HAP-1 (cell line): ENCODE measurements at regions not wholly inside any gene's neighbourhood (a gene's known extent, or its start where the extent isn't known, plus 50 kb on each side); places are given as distances from the start of the nearest gene placed in this dataset.
"Not testable (repeated sequence)": the region's sequence is repeated elsewhere in the genome, so short reads cannot be mapped to it uniquely, and the experiment has no call there.

Source experiments
- DNase-seq, 2 experiments: peaks; one replicate each; pipeline ENCODE4 v3.0.0-alpha.2; 2016 to 2020; ENCODE audit warnings: low spot score in 2 of 2
- H3K27me3 ChIP-seq: fragments of 250-450 bp; sonication (Bioruptor Pico); 2 replicates; pipeline ENCODE4 v1.5.1; 2020; ENCODE audit warnings: low read depth, mild to moderate bottlenecking, moderate library complexity
- H3K36me3 ChIP-seq: fragments of 250-450 bp; sonication (Bioruptor Pico); replicated peaks from 2 replicates; pipeline ENCODE4 v1.5.1; 2020; ENCODE audit warnings: mild to moderate bottlenecking
- H3K4me1 ChIP-seq: fragments of 250-450 bp; sonication (Bioruptor Pico); 2 replicates; pipeline ENCODE4 v1.5.1; 2020; ENCODE audit warnings: mild to moderate bottlenecking
- H3K4me3 ChIP-seq: fragments of 250-450 bp; sonication (Bioruptor Pico); 2 replicates; pipeline ENCODE4 v1.5.1; 2020; ENCODE audit warnings: mild to moderate bottlenecking, moderate library complexity
- H3K9me3 ChIP-seq: fragments of 250-450 bp; sonication (Bioruptor Pico); 2 replicates; pipeline ENCODE4 v1.5.1; 2020; ENCODE audit warnings: mild to moderate bottlenecking, moderate library complexity
- in situ Hi-C: fragments of 300-500 bp; cut with MboI; formaldehyde crosslinking; loops from 3 replicates; pipeline ENCODE4 v1.14.3; 2020; ENCODE audit warnings: low sequenced_read_pairs, inconsistent platforms, mixed read lengths

- DNase-seq: peak; percentile 53 to 77
- H3K27me3 ChIP-seq: peaks cover 5% of the 10 kb centered on the region; the same call in 1 of the 2 replicates
- no peaks in the 10 kb centered on the region for H3K4me1 ChIP-seq
- in situ Hi-C loops: no loop called here
- no peaks in the 10 kb centered on the region for H3K9me3 ChIP-seq
- H3K36me3 ChIP-seq: no peaks in the 10 kb centered on the region
- no peak overlapping the region for H3K4me3 ChIP-seq
Observed at GRCh38 chr10:128178302-128178958, 52.2 kb upstream of the MKI67 start.

GRCh38 chr10:128180843-128181242, 54.6 kb upstream of the MKI67 start:
- DNase-seq: no peak
- Histone ChIP-seq H3K4me1 (no peaks in the 10 kb centered on the region), H3K36me3 (no peaks in the 10 kb centered on the region), H3K27me3 (peaks cover 5% of the 10 kb centered on the region; the same call in 1 of the 2 replicates), H3K4me3 (no peak overlapping the region), H3K9me3 (no peaks in the 10 kb centered on the region)
- in situ Hi-C loops: no loop called here

GRCh38 chr10:128185627-128186026, 59.4 kb upstream of the MKI67 start:
- H3K4me3 ChIP-seq: no peak overlapping the region

GRCh38 chr10:128186959-128187787, 61.0 kb upstream of the MKI67 start:
- no peaks in the 10 kb centered on the region for H3K4me1 ChIP-seq

More at GRCh38 chr10:128185627-128186026, 59.4 kb upstream of the MKI67 start:
- Histone ChIP-seq H3K27me3 (no peaks in the 10 kb centered on the region; the same call in none of the 2 replicates), H3K4me1 (no peaks in the 10 kb centered on the region), H3K36me3 (no peaks in the 10 kb centered on the region), H3K9me3 (no peaks in the 10 kb centered on the region)
- in situ Hi-C loops: no loop called here
- DNase-seq: no peak

GRCh38 chr10:128187788-128188185, 61.6 kb upstream of the MKI67 start:
- H3K4me1 ChIP-seq: no peaks in the 10 kb centered on the region
- no peaks in the 10 kb centered on the region for H3K36me3 ChIP-seq
- no peak overlapping the region for H3K4me3 ChIP-seq
- no peaks in the 10 kb centered on the region; the same call in 1 of the 2 replicates for H3K27me3 ChIP-seq
- DNase-seq: no peak
- H3K9me3 ChIP-seq: no peaks in the 10 kb centered on the region
- in situ Hi-C loops: no loop called here

More at GRCh38 chr10:128186959-128187787, 61.0 kb upstream of the MKI67 start:
- Histone ChIP-seq H3K4me3 (no peak overlapping the region), H3K36me3 (no peaks in the 10 kb centered on the region), H3K27me3 (no peaks in the 10 kb centered on the region; the same call in 1 of the 2 replicates), H3K9me3 (no peaks in the 10 kb centered on the region)
- DNase-seq: no peak
- in situ Hi-C loops: no loop called here

- no peak for DNase-seq
- no peaks in the 10 kb centered on the region; the same call in 1 of the 2 replicates for H3K27me3 ChIP-seq
- no peaks in the 10 kb centered on the region for H3K9me3 ChIP-seq
- no peaks in the 10 kb centered on the region for H3K4me1 ChIP-seq
- in situ Hi-C loops: no loop called here
- no peak overlapping the region for H3K4me3 ChIP-seq
- no peaks in the 10 kb centered on the region for H3K36me3 ChIP-seq
Observed at GRCh38 chr10:128189176-128189575, 63.0 kb upstream of the MKI67 start.

- no peaks in the 10 kb centered on the region for H3K4me1 ChIP-seq
- no peaks in the 10 kb centered on the region; the same call in none of the 2 replicates for H3K27me3 ChIP-seq
- no peak overlapping the region for H3K4me3 ChIP-seq
- H3K9me3 ChIP-seq: no peaks in the 10 kb centered on the region
- no peak for DNase-seq
- in situ Hi-C loops: no loop called here
- no peaks in the 10 kb centered on the region for H3K36me3 ChIP-seq
Observed at GRCh38 chr10:128191847-128192246, 65.6 kb upstream of the MKI67 start.

- in situ Hi-C loops, H3K27me3 ChIP-seq, H3K36me3 ChIP-seq, H3K4me3 ChIP-seq, H3K4me1 ChIP-seq: not testable (repeated sequence)
- peaks cover 13% of the 10 kb centered on the region for H3K9me3 ChIP-seq
- peak in 1 of 2 experiments; percentile 32 for DNase-seq
Observed at GRCh38 chr10:128201826-128202225, 75.6 kb upstream of the MKI67 start.

- in situ Hi-C loops: no loop called here
- DNase-seq: no peak
Observed at GRCh38 chr10:128203028-128203427, 76.8 kb upstream of the MKI67 start.

GRCh38 chr10:128205591-128205990, 79.4 kb upstream of the MKI67 start:
- H3K36me3 ChIP-seq, DNase-seq, H3K4me3 ChIP-seq, H3K27me3 ChIP-seq, H3K4me1 ChIP-seq, in situ Hi-C loops: not testable (repeated sequence)
- H3K9me3 ChIP-seq: peaks cover 13% of the 10 kb centered on the region

More at GRCh38 chr10:128203028-128203427, 76.8 kb upstream of the MKI67 start:
- Histone ChIP-seq H3K9me3 (peaks cover 13% of the 10 kb centered on the region), H3K27me3 (no peaks in the 10 kb centered on the region), H3K36me3 (no peaks in the 10 kb centered on the region), H3K4me1 (no peaks in the 10 kb centered on the region), H3K4me3 (no peak overlapping the region)

GRCh38 chr10:128206676-128207075, 80.5 kb upstream of the MKI67 start:
- H3K9me3 ChIP-seq: peaks cover 10% of the 10 kb centered on the region
- no peaks in the 10 kb centered on the region for H3K27me3 ChIP-seq
- no peaks in the 10 kb centered on the region for H3K4me1 ChIP-seq
- DNase-seq: no peak
- no peaks in the 10 kb centered on the region for H3K36me3 ChIP-seq
- no peak overlapping the region for H3K4me3 ChIP-seq
- in situ Hi-C loops: no loop called here

GRCh38 chr10:128209862-128210214, 83.6 kb upstream of the MKI67 start:
- in situ Hi-C loops: no loop called here
- H3K27me3 ChIP-seq: no peaks in the 10 kb centered on the region
- no peak for DNase-seq
- no peaks in the 10 kb centered on the region for H3K4me1 ChIP-seq
- peak overlapping the region; percentile 47; the same call in 1 of the 2 replicates for H3K4me3 ChIP-seq
- no peaks in the 10 kb centered on the region for H3K9me3 ChIP-seq
- H3K36me3 ChIP-seq: no peaks in the 10 kb centered on the region

- Histone ChIP-seq H3K27me3 (no peaks in the 10 kb centered on the region), H3K36me3 (no peaks in the 10 kb centered on the region), H3K4me3 (peak overlapping the region; percentile 47), H3K4me1 (no peaks in the 10 kb centered on the region), H3K9me3 (no peaks in the 10 kb centered on the region)
- DNase-seq: peak; percentile 44 to 78
- in situ Hi-C loops: no loop called here
Observed at GRCh38 chr10:128210215-128211063, 84.2 kb upstream of the MKI67 start.
